Gastrocnemius medialis (tissue), 4 donors: ENCODE measurements at regions not wholly inside any gene's neighbourhood (a gene's known extent, or its start where the extent isn't known, plus 50 kb on each side); places are given as distances from the start of the nearest gene placed in this dataset.

ENCODE experiments used
- CTCF ChIP-seq, 5 experiments: fragments of 450-650 bp in 3 of 5; fragments of 200-600 bp in 2 of 5; sonication (generic) in 2 of 5; IDR thresholded peaks in 4 of 5; conservative IDR thresholded peaks in 1 of 5; 1 replicate in 4 of 5; 2 replicates in 1 of 5; pipeline ENCODE4 v1.5.1; 2016 to 2019; ENCODE audit warnings: antibody characterized with exemption in 5 of 5, mild to moderate bottlenecking in 3 of 5, moderate library complexity in 3 of 5
- POLR2A ChIP-seq, 2 donors: fragments of 450-650 bp; IDR thresholded peaks; one replicate each; pipeline ENCODE4 v1.6.1; 2017; ENCODE audit warnings: antibody characterized with exemption in 2 of 2, mild to moderate bottlenecking in 2 of 2, moderate library complexity in 2 of 2

- no peak for TF ChIP-seq CTCF (IDR thresholded peaks at IDR 0.05 in 4 of 5, conservative IDR thresholded peaks at IDR 0.05 in 1 of 5)
- TF ChIP-seq POLR2A (IDR thresholded peaks at IDR 0.05), result no peak
Observed at GRCh38 chr13:73872397-73872796, 261.8 kb downstream of the KLF12 start.
